GM23338 (cell line): ENCODE measurements at regions not wholly inside any gene's neighbourhood (a gene's known extent, or its start where the extent isn't known, plus 50 kb on each side); places are given as distances from the start of the nearest gene placed in this dataset.
A peak's percentile ranks its signal among the peaks of the same experiment; 100 is the strongest.

Experiments
- ATAC-seq: fragments of 200-7000 bp; cut with Tn5 transposase; 3 replicates; pipeline ENCODE4 v1.9.1; 2020
- DNase-seq: peaks from one replicate; pipeline ENCODE4 v3.0.0-alpha.2; 2015; ENCODE audit warnings: low spot score
- H2AFZ ChIP-seq: fragments of 200-600 bp; sonication (generic); 2 replicates; pipeline ENCODE4 v1.8.0; 2016; ENCODE audit warnings: antibody characterized with exemption, mild to moderate bottlenecking, moderate library complexity
- H3F3A ChIP-seq: fragments of 200-600 bp; sonication (generic); replicated peaks from 2 replicates; pipeline ENCODE4 v1.8.0; 2017; ENCODE audit warnings: antibody characterized with exemption, mixed run types, low read depth
- H3K27ac ChIP-seq: fragments of 200-600 bp; sonication (generic); 2 replicates; pipeline ENCODE4 v1.6.1; 2016; ENCODE audit warnings: low read depth
- H3K27me3 ChIP-seq: fragments of 200-600 bp; sonication (generic); 2 replicates; pipeline ENCODE4 v1.8.0; 2016; ENCODE audit warnings: mild to moderate bottlenecking, mixed run types, moderate library complexity; ENCODE audit not compliant: insufficient read depth
- H3K36me3 ChIP-seq: fragments of 200-600 bp; sonication (generic); 2 replicates; pipeline ENCODE4 v1.8.0; 2016; ENCODE audit warnings: mild to moderate bottlenecking; ENCODE audit not compliant: insufficient read depth
- H3K4me1 ChIP-seq: fragments of 200-600 bp; sonication (generic); 2 replicates; pipeline ENCODE4 v1.8.0; 2016; ENCODE audit warnings: mild to moderate bottlenecking, moderate library complexity; ENCODE audit not compliant: insufficient read depth
- H3K4me2 ChIP-seq: fragments of 200-600 bp; sonication (generic); 2 replicates; pipeline ENCODE4 v1.7.1; 2017; ENCODE audit warnings: mixed run types
- H3K4me3 ChIP-seq: fragments of 200-600 bp; sonication (generic); 2 replicates; pipeline ENCODE4 v1.6.1; 2016; ENCODE audit warnings: mixed run types
- H3K79me2 ChIP-seq: fragments of 200-600 bp; sonication (generic); replicated peaks from 2 replicates; pipeline ENCODE4 v1.8.0; 2017; ENCODE audit warnings: mild to moderate bottlenecking; ENCODE audit not compliant: insufficient read depth
- H3K9me2 ChIP-seq: fragments of 200-600 bp; sonication (generic); 2 replicates; pipeline ENCODE4 v1.8.0; 2017; ENCODE audit not compliant: insufficient read depth
- H4K20me1 ChIP-seq: fragments of 200-600 bp; sonication (generic); replicated peaks from 2 replicates; pipeline ENCODE4 v1.8.0; 2017; ENCODE audit warnings: mild to moderate bottlenecking; ENCODE audit not compliant: insufficient read depth
- H3K27ac Mint-ChIP-seq: 2 replicates; pipeline ENCODE4 v1.8.0; 2020; ENCODE audit warnings: inconsistent platforms, mild to moderate bottlenecking, moderate library complexity, mixed read lengths
- H3K27me3 Mint-ChIP-seq: 3 replicates; pipeline ENCODE4 v1.8.0; 2022; ENCODE audit warnings: low read depth, mild to moderate bottlenecking, moderate library complexity, mixed read lengths, inconsistent platforms; ENCODE audit not compliant: insufficient read depth, poor library complexity
- H3K36me3 Mint-ChIP-seq: 3 replicates; pipeline ENCODE4 v1.8.0; 2021; ENCODE audit warnings: low read depth, mild to moderate bottlenecking, inconsistent platforms, moderate library complexity, mixed read lengths
- H3K4me1 Mint-ChIP-seq: 3 replicates; pipeline ENCODE4 v1.8.0; 2020; ENCODE audit warnings: mild to moderate bottlenecking, inconsistent platforms, mixed read lengths
- H3K4me3 Mint-ChIP-seq: 3 replicates; pipeline ENCODE4 v1.8.0; 2021; ENCODE audit warnings: moderate library complexity, mild to moderate bottlenecking, inconsistent platforms, mixed read lengths
- H3K9me3 Mint-ChIP-seq: 3 replicates; pipeline ENCODE4 v1.8.0; 2020; ENCODE audit warnings: moderate library complexity, mild to moderate bottlenecking, inconsistent platforms, mixed read lengths
- ETS1 ChIP-seq: IDR thresholded peaks from 2 replicates; pipeline ENCODE4 v1.6.1; 2016; ENCODE audit warnings: antibody characterized with exemption
- EZH2 ChIP-seq: fragments of 200-600 bp; sonication (generic); IDR thresholded peaks from one replicate; pipeline ENCODE4 v1.8.0; 2017; ENCODE audit warnings: antibody characterized with exemption, mild to moderate bottlenecking, low read depth; ENCODE audit not compliant: unreplicated experiment
- EZH2phosphoT487 ChIP-seq: fragments of 200-600 bp; sonication (generic); IDR thresholded peaks from one replicate; pipeline ENCODE4 v1.8.1; 2018; ENCODE audit warnings: antibody characterized with exemption; ENCODE audit not compliant: unreplicated experiment
- POLR2AphosphoS5 ChIP-seq: IDR thresholded peaks from 2 replicates; pipeline ENCODE4 v1.6.1; 2016; ENCODE audit warnings: antibody characterized with exemption, low read depth
- REST ChIP-seq: IDR thresholded peaks from one replicate; pipeline ENCODE4 v1.6.1; 2018; ENCODE audit warnings: antibody characterized with exemption; ENCODE audit not compliant: unreplicated experiment
- ZNF114 ChIP-seq: fragments of 250-450 bp; sonication (Bioruptor Pico); IDR thresholded peaks from 2 replicates; pipeline ENCODE4 v1.5.0; 2020; ENCODE audit warnings: mild to moderate bottlenecking, moderate library complexity
- ZNF331 ChIP-seq: fragments of 250-450 bp; sonication (Bioruptor Pico); IDR thresholded peaks from 2 replicates; pipeline ENCODE4 v1.5.0; 2020; ENCODE audit warnings: low read depth, mild to moderate bottlenecking, moderate library complexity
- ZNF462 ChIP-seq: fragments of 250-450 bp; sonication (Bioruptor Pico); IDR thresholded peaks from 2 replicates; pipeline ENCODE4 v1.5.0; 2020; ENCODE audit warnings: mild to moderate bottlenecking, moderate library complexity

- TF ChIP-seq ZNF331 (CRISPR knock-in tag) (no peak), ETS1 (no peak), POLR2AphosphoS5 (no peak), EZH2 (no peak)
These were observed 311.9 kb upstream of the ACO1 start (continued) for GRCh38 chr9:32072570-32072969.

GRCh38 chr9:32092031-32092430 lies 292.4 kb upstream of the ACO1 start:
- H3K27me3 ChIP-seq = no peaks in the 10 kb centered on the region
- no peak overlapping the region for H2AFZ ChIP-seq
- Mint-ChIP-seq H3K27me3 (no peaks in the 10 kb centered on the region), H3K27ac (no peak overlapping the region), H3K4me1 (no peaks in the 10 kb centered on the region), H3K36me3 (0 out of 3 replicates have a peak, but pooled peaks cover 3% of the 10 kb centered on the region), H3K4me3 (no peak overlapping the region), H3K9me3 (peaks cover under 1% of the 10 kb centered on the region; the same call in 2 of the 3 replicates)
- H4K20me1 ChIP-seq = no peaks in the 10 kb centered on the region
- peaks cover 7% of the 10 kb centered on the region; the same call in 1 of the 2 replicates for H3K9me2 ChIP-seq
- H3K27ac ChIP-seq = no peak overlapping the region
- no peaks in the 10 kb centered on the region; the same call in 1 of the 2 replicates for H3K36me3 ChIP-seq
- no peaks in the 10 kb centered on the region for H3F3A ChIP-seq
- ATAC-seq = no peak
- no peak overlapping the region for H3K4me3 ChIP-seq
- no peaks in the 10 kb centered on the region for H3K79me2 ChIP-seq
- no peak overlapping the region for H3K4me2 ChIP-seq
- H3K4me1 ChIP-seq = no peaks in the 10 kb centered on the region
- no peak for TF ChIP-seq ZNF331 (CRISPR knock-in tag)
- TF ChIP-seq ZNF114 (CRISPR knock-in tag) = no peak
- TF ChIP-seq REST = no peak
- TF ChIP-seq EZH2 = no peak
- TF ChIP-seq POLR2AphosphoS5 = no peak
- DNase-seq = no peak

GRCh38 chr9:32117291-32117690 lies 267.2 kb upstream of the ACO1 start:
- H3K9me2 ChIP-seq = no peaks in the 10 kb centered on the region
- peaks cover 11% of the 10 kb centered on the region; the same call in 1 of the 2 replicates for H3K4me1 ChIP-seq
- H3K27me3 ChIP-seq = no peaks in the 10 kb centered on the region
- no peak overlapping the region for H3K27ac ChIP-seq
- H2AFZ ChIP-seq = no peak overlapping the region
- H3F3A ChIP-seq = no peaks in the 10 kb centered on the region
- Mint-ChIP-seq H3K4me3 (no peak overlapping the region), H3K36me3 (no peaks in the 10 kb centered on the region), H3K4me1 (peaks cover 11% of the 10 kb centered on the region; the same call in 2 of the 3 replicates), H3K27me3 (peaks cover 1% of the 10 kb centered on the region), H3K27ac (0 out of 2 replicates have a peak overlapping the region, but pooled peaks have one; percentile 13), H3K9me3 (no peaks in the 10 kb centered on the region; the same call in 2 of the 3 replicates)
- DNase-seq = no peak
- no peaks in the 10 kb centered on the region for H3K79me2 ChIP-seq
- ATAC-seq = no peak
- no peaks in the 10 kb centered on the region for H4K20me1 ChIP-seq
- no peak overlapping the region for H3K4me3 ChIP-seq
- H3K36me3 ChIP-seq = no peaks in the 10 kb centered on the region
- H3K4me2 ChIP-seq = no peak overlapping the region
- TF ChIP-seq EZH2phosphoT487 = no peak
- TF ChIP-seq ZNF462 (CRISPR knock-in tag) = no peak
